Right ventricle myocardium inferior (tissue), 1 donor: ENCODE measurements at regions not wholly inside any gene's neighbourhood (a gene's known extent, or its start where the extent isn't known, plus 50 kb on each side); places are given as distances from the start of the nearest gene placed in this dataset.

ENCODE experiments used
- ATAC-seq: fragments of 200-7000 bp; cut with Tn5 transposase; one replicate; pipeline ENCODE4 v1.9.1; 2020; ENCODE audit warnings: mild to moderate bottlenecking, moderate library complexity
- DNase-seq: peaks from one replicate; pipeline ENCODE4 v3.0.0; 2021; ENCODE audit errors: missing footprints
- intact Hi-C: fragments of 100-400 bp; cut with DNase I; formaldehyde crosslinking; loops from one replicate; pipeline ENCODE4 v1.11.0; 2022
- donor health status: DM: no; HTN: yes; CAD: no; lungs with severe emphysema.

DNA sequence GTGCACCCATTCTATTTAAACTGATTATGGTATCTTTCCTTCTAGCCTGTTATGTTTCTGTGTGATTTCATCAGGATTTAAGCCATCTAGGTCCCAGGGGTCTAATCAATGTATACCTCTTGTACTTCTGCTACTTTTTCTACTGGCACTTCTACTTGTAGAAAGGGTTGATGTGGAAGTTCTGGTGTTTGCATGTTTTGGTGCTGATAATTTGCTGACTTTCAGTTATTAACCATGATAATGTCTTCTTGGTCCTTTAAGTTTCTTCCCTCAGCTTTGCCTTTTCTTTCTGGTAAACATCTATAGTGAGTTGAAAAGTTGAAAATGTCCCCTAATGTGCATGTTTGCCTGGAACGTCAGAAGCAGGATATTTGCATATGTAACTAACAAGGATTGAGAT is 390.6 kb upstream of the MAP3K7 start:
- intact Hi-C loops, result no loop called here
- DNase-seq, result no peak
- no peak for ATAC-seq

DNA sequence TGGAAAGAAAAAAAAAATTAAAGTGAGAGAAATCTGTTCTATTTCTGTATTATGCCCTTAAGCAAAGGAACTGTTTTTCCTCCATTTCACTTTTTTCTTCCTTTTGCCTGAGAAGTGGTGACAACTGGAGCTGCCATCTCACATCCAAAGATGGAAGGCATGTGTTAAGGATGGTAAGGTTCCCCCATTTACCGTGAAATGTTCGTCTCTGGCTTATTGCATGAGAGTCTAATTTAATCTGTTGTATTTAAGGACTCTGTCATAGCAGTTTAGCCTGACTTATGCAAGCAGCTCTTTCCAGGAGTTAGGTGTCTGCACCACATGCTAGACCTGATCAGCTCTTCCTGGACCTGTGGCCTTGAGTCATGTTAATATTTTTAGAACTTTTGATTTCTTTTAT is 389.5 kb upstream of the MAP3K7 start:
- DNase-seq, result no peak
- no peak for ATAC-seq
- intact Hi-C loops, result no loop called here

DNA sequence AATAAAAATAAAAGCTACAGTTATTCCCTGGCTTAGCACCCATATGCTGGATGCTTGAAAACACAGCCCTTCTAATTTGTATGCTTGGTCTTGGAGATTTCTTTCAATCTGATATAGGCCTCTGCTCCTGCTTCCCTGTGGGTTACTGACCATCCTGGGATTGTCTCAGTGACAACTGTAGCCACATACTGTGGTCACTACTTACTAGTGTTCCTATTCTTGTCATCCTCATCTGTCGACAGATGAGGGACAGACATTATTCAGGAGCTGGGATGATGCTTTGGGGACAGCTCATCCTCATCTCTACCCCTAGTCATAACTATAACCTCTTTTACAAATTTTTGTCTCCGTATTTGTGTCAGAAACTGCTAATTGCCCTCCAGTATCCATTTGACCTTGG is 388.9 kb upstream of the MAP3K7 start:
- no peak for ATAC-seq
- intact Hi-C loops, result no loop called here
- no peak for DNase-seq

- ATAC-seq (no peak), DNase-seq (no peak)
- intact Hi-C loops, result no loop called here
Measured at GRCh38 chr6:90973188-90973587, 386.3 kb upstream of the MAP3K7 start.

DNA sequence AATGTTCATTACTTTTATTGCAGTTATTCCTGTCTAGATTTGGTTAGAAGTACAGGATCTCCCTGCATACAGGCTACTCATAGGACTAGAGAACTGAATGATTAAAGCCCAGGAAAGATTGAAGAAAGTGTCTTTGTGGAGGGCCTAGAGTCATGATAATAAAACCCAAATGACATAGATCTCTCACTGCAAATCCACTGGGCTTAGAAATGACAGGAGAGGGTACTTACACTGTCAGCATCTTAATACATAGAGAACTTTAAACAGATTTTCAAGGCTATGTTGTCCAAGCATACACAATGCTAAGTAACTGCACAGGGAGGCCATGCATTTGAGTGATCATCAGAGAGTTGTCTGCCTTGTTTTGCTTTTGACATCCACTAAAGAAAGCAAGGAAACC is 383.8 kb upstream of the MAP3K7 start:
- DNase-seq (no peak), ATAC-seq (no peak)
- intact Hi-C loops, result no loop called here

DNA sequence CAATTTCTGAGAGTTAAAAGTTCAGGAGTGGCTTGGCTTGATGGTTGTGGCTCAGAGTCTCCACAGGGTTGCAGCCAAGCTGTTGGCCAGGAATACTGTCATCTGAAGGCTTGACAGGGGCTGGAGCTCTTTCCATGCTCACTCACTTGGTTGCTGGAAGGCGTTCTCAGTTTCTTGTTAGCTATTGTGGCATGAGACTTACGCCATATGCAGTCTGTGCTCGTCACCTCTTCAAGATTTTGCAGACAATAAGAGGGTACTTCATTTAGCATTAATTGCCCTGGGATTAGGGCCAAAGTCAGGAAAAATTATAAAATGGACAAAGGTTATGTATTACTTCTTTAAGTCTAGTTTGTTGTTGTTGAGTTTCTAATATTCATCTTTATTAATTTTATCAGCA is 380.6 kb upstream of the MAP3K7 start:
- no peak for ATAC-seq

DNA sequence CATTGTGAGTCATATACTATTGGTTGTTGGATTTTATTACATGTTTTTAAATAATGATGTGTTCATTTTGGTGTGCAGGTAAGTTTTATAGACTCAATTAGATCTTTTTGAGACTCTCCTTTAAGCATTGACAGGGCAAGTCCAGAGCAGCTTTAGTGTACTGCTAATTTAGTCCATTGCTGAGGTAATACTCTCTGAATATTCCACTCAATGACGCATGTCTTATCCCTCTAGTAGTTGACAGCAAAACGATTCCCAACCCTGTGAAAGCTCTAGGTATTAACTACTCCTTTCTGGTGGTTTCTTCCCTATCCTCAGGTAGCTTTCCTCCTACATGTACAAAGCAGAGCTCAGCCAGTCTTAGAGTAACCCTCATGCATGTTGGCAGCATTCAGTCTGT is 373.5 kb upstream of the MAP3K7 start:
- ATAC-seq, result no peak
- no peak for DNase-seq
- intact Hi-C loops, result no loop called here

More for the DNA sequence above, 380.6 kb upstream of the MAP3K7 start:
- no peak for DNase-seq
- intact Hi-C loops, result no loop called here

GRCh38 chr6:90955246-90955645 is 368.4 kb upstream of the MAP3K7 start:
- intact Hi-C loops, result no loop called here
- ATAC-seq (no peak), DNase-seq (no peak)

DNA sequence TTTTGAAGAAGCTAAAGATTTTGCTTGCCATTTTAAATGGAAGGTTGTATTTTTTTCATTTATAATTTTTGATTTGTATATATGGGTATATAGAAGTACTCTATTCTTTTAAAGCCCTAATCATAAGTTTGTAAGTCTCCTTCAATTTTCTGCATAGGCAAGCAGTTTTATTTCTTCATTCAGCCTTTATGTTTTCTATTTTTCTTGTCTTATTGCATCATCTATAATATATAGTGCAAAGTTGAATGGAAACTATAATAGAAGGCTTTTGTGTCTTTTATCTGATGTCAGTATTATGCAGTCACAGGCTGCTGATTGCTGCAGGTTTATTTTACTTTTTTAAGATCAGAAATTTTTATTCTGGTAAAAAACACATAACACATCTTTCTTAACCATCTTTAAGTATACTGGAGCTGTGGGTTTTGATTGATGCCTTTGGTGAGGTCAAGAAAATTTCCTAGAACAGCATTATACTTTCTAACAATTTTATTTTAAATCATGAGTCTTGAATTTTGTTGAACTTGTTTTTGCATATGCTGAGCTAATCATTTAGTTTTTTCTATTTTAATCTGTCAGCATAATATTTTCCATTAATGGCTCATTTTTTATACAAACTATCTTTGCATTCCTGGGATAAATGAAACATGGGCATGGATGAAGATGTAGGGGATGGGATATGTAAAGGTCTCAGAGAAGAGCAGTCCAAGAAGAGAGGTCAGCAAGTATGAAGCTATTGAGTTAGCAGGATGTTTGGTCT is 366.7 kb upstream of the MAP3K7 start:
- intact Hi-C loops, result no loop called here
- ATAC-seq, result no peak
- DNase-seq, result no peak

DNA sequence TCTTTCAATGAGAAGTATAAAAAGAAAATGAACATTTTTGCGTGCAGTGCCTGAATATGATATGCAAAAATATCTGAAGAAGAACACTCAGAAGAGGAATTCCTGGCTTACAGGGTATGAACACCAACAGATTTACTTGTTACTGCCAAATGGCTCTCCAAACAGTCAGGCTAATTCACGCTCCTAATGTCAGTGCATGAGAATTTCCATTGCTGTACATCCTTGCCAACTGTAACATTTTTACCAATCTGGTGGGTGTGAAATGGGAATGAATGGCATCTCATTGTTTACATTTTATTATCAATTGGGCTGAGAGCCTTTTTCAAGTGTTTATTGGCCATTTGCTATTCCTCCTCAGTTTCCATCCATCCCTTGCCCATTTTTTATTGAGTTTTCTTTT is 365.3 kb upstream of the MAP3K7 start:
- DNase-seq (no peak), ATAC-seq (no peak)
- intact Hi-C loops, result no loop called here

DNA sequence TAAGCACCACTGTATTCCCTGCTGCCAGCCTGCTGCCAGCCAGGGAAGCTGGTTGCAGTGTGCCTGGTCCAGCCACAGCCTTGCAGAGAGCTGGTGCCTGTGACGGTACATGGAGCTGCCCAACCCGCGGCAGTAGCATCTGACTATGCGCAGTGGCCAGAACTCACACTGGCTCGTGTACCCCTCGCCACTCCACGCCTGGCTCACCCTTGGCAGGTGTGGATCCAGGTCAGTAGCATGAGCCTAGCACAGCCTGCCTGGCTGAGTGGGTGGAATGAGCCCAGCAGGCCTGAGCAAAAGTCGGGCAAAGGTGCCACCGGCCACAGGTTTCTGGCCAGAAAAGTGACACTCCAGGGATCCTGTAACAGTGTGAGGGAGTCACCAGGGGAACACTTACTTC is 361.7 kb upstream of the MAP3K7 start:
- intact Hi-C loops, result no loop called here
- ATAC-seq (no peak), DNase-seq (peak; percentile 51)

DNA sequence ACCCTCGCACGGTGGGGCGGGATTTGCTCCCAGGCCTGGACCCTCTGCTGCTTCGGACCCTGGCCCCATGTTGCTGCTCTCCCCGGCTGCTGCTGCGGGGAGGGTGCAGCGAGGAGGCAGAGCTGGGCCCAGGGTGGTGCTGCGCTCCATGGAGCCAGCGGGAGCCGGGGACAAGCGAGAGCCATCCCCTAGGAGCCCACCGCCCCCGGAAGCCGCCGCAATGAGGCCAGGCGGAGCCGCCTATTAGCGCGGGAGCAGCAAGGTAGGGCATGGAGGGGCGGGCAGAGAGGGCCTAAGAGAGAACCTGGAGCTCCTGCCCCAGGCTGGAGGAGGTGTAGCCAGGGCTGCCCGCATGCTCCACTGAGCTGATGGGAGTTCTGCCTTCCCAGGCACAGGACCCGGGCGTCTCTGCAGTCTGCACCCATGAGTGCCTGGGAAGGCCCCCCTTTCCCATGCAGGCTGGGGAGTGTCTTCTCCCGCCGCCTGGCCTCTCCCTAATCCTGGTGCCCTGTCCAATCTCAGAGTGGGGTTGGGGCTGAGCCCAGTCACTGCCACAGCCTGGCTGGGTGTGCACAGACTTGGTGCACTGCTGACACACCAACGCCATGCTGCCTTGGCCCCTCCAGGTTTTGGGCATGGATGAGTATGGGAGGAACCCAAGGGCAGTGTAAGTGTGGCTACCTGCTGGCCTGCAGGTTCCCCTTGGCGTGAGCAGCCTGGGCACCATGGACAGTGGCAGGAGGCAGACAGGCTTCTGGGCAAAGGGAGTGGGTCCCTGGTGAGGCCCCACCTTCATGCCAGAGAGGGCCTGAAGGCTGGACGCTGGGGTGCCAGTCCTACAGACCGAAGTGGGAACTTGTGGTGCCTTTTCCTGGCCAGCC is 360.6 kb upstream of the MAP3K7 start:
- ATAC-seq (no peak), DNase-seq (no peak)
- intact Hi-C loops, result no loop called here

GRCh38 chr6:90941885-90942284 is 355.0 kb upstream of the MAP3K7 start:
- intact Hi-C loops, result no loop called here
- ATAC-seq, result no peak

DNA sequence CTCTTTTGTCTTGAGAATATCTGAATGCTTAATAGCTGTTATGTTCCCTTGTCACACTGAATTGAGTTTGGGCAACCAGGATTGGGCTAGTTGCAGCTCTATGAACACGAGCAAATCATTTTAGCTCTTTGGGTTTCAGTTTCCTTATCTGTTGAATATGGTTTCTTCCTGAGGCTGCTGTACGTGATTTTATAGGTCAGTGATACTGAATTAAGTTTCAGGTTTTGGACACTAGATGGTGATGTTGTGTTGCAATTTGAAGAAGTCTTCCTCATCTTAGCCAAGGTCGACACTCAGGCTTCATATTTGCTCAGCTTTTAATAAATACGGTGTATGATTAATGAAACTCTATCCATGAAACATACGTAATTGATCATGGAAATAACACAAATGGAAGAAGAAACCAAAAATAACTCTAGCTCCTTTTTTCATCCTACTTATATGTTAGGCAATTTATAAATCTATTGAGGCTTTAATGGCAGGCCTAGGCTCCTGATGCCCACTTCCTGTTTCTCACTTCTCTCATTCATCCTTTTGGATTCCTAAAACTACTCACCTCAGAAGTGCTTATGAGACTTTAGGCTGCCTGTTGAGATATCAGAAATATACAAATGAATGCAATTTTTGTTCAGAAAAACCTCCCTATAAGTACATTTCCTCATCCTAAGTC is 354.1 kb upstream of the MAP3K7 start:
- intact Hi-C loops, result no loop called here
- ATAC-seq, result peak; percentile 62
- no peak for DNase-seq

More at GRCh38 chr6:90941885-90942284, 355.0 kb upstream of the MAP3K7 start:
- peak; percentile 41 for DNase-seq

DNA sequence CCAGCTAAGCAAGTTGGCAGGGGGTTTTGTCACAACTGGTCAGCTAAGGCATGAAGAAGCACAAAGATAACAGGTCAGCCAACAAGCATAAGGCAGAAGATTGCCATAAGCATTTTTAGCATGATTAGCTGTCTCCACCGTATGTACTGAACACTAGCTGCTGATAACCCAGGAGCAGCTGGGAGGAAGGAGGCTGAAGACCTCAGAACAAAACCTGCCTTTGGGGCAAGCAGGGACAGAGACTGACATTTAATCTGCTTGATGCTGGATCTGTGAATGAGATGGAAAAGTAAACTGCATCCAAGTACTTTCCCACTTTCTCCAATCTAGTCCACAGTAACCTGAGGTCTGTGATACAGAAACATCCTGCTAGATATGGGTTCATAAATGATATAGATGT is 353.0 kb upstream of the MAP3K7 start:
- no peak for ATAC-seq
- intact Hi-C loops, result no loop called here
- no peak for DNase-seq

- intact Hi-C loops, result no loop called here
- DNase-seq (no peak), ATAC-seq (no peak)
Measured at GRCh38 chr6:90938122-90938521, 351.2 kb upstream of the MAP3K7 start.

DNA sequence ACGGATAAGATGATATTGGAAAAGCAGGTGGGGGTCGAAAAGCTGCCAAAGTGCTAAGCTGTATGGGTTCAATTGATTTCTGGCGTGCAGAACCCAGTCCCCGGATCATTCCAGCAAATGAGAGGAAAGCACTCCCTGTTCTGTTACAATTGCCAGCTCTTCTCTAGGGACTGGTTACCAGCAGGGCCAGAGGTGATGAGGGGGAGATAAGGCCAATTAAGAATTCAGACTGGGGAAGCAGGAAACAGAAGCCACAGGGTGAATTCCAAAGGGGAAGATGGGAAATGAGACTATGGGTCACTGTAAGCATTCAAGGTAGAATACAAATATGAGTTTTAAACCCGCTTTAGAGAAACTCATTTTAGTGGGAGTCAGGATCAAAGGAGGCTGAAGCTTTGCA is 349.4 kb upstream of the MAP3K7 start:
- ATAC-seq, result no peak
- intact Hi-C loops, result no loop called here
- DNase-seq, result no peak

GRCh38 chr6:90934966-90935365 is 348.1 kb upstream of the MAP3K7 start:
- ATAC-seq (no peak), DNase-seq (no peak)
- intact Hi-C loops, result no loop called here

GRCh38 chr6:90934081-90934480 is 347.2 kb upstream of the MAP3K7 start:
- ATAC-seq, result no peak
- no peak for DNase-seq
- intact Hi-C loops, result no loop called here

GRCh38 chr6:90932351-90932750 is 345.5 kb upstream of the MAP3K7 start:
- intact Hi-C loops, result no loop called here
- DNase-seq (no peak), ATAC-seq (no peak)
